Fibroblast of lung (primary cell): ENCODE measurements at regions not wholly inside any gene's neighbourhood (a gene's known extent, or its start where the extent isn't known, plus 50 kb on each side); places are given as distances from the start of the nearest gene placed in this dataset.

Experiments used
- DNase-seq, 2 donors: peaks; one replicate each; pipeline versions ENCODE4 v3.0.0 to v3.0.0-alpha.2; 2010; ENCODE audit warnings: low read depth in 2 of 2
- H2AFZ ChIP-seq: 2 replicates; pipeline ENCODE4 v1.5.1; 2012; ENCODE audit warnings: low read length, control low read depth, inconsistent platforms
- H3K27ac ChIP-seq: 2 replicates; pipeline ENCODE4 v1.5.1; 2011; ENCODE audit warnings: low read length, control low read depth; ENCODE audit not compliant: insufficient read depth
- H3K27me3 ChIP-seq: 2 replicates; pipeline ENCODE4 v1.5.1; 2011; ENCODE audit warnings: mild to moderate bottlenecking, low read length; ENCODE audit not compliant: control insufficient read depth, insufficient read depth
- H3K36me3 ChIP-seq: 2 replicates; pipeline ENCODE4 v1.5.1; 2011; ENCODE audit warnings: low read length; ENCODE audit not compliant: control insufficient read depth, insufficient read depth
- H3K4me1 ChIP-seq: 2 replicates; pipeline ENCODE4 v1.5.1; 2011; ENCODE audit warnings: low read length; ENCODE audit not compliant: control insufficient read depth, insufficient read depth; ENCODE audit errors: extremely low read depth
- H3K4me2 ChIP-seq: 2 replicates; pipeline ENCODE4 v1.5.1; 2011; ENCODE audit warnings: low read length, control low read depth; ENCODE audit not compliant: insufficient read depth; ENCODE audit errors: extremely low read depth
- H3K4me3 ChIP-seq, 4 experiments: fragments of 200-600 bp in 1 of 4; sonication (generic) in 1 of 4; replicated peaks in 1 of 4; 2 replicates each; pipeline ENCODE4 v1.5.1; 2011 to 2016; ENCODE audit warnings: low read length in 4 of 4, low read depth in 3 of 4, mild to moderate bottlenecking in 3 of 4, control low read depth in 2 of 4, inconsistent platforms in 1 of 4, mixed read lengths in 1 of 4; ENCODE audit not compliant: insufficient read depth in 1 of 4; ENCODE audit errors: control extremely low read depth in 1 of 4
- H3K79me2 ChIP-seq: 2 replicates; pipeline ENCODE4 v1.5.1; 2012; ENCODE audit warnings: mild to moderate bottlenecking, low read length, inconsistent platforms; ENCODE audit not compliant: control insufficient read depth, insufficient read depth
- H3K9ac ChIP-seq: 2 replicates; pipeline ENCODE4 v1.5.1; 2011; ENCODE audit warnings: mild to moderate bottlenecking, low read length, control low read depth; ENCODE audit not compliant: insufficient read depth
- H3K9me3 ChIP-seq: 2 replicates; pipeline ENCODE4 v1.5.1; 2012; ENCODE audit warnings: low read depth, low read length; ENCODE audit not compliant: control insufficient read depth, insufficient read depth
- H4K20me1 ChIP-seq: 2 replicates; pipeline ENCODE4 v1.5.1; 2011; ENCODE audit warnings: low read length; ENCODE audit not compliant: control insufficient read depth, insufficient read depth; ENCODE audit errors: extremely low read depth
- CTCF ChIP-seq, 2 donors: IDR thresholded peaks in 1 of 2; conservative IDR thresholded peaks in 1 of 2; 1 replicate in 1 of 2; 2 replicates in 1 of 2; pipeline ENCODE4 v1.5.1; 2011 to 2012; ENCODE audit warnings: low read length in 2 of 2, control low read depth in 1 of 2, inconsistent platforms in 1 of 2, low read depth in 1 of 2, mild to moderate bottlenecking in 1 of 2
- EZH2 ChIP-seq: IDR thresholded peaks from 2 replicates; pipeline ENCODE4 v1.5.1; 2012; ENCODE audit warnings: low read length, control low read depth, mild to moderate bottlenecking; ENCODE audit errors: missing control alignments

- no peak for DNase-seq
- Histone ChIP-seq H3K9me3 (no peaks in the 10 kb centered on the region), H2AFZ (no peak overlapping the region), H3K27ac (no peak overlapping the region), H3K4me1 (no peaks in the 10 kb centered on the region), H3K9ac (no peak overlapping the region), H3K4me3 (no peak overlapping the region), H3K36me3 (no peaks in the 10 kb centered on the region), H3K4me2 (no peak overlapping the region), H4K20me1 (no peaks in the 10 kb centered on the region), H3K27me3 (no peaks in the 10 kb centered on the region), H3K79me2 (no peaks in the 10 kb centered on the region)
- TF ChIP-seq CTCF (conservative IDR thresholded peaks at IDR 0.05 in 1 of 2, IDR thresholded peaks at IDR 0.05 in 1 of 2; ENCODE audit: low read depth in 1 of 2, low read length in 2 of 2) (no peak), EZH2 (no peak)
These were observed 418.4 kb downstream of the GASK1B start for GRCh38 chr4:157754410-157754809.

- Histone ChIP-seq H3K9me3 (no peaks in the 10 kb centered on the region), H3K36me3 (no peaks in the 10 kb centered on the region), H3K4me2 (no peak overlapping the region), H3K27ac (no peak overlapping the region), H3K4me1 (no peaks in the 10 kb centered on the region), H3K27me3 (no peaks in the 10 kb centered on the region), H3K79me2 (no peaks in the 10 kb centered on the region), H4K20me1 (no peaks in the 10 kb centered on the region), H3K9ac (no peak overlapping the region), H2AFZ (no peak overlapping the region), H3K4me3 (no peak overlapping the region)
- no peak for DNase-seq
- TF ChIP-seq CTCF (conservative IDR thresholded peaks at IDR 0.05 in 1 of 2, IDR thresholded peaks at IDR 0.05 in 1 of 2; ENCODE audit: low read depth in 1 of 2, low read length in 2 of 2) (no peak), EZH2 (no peak)
These were observed 421.2 kb downstream of the GASK1B start for GRCh38 chr4:157751631-157752030.

GRCh38 chr4:157741642-157742041 is 431.2 kb downstream of the GASK1B start:
- no peak overlapping the region for H3K4me2 ChIP-seq
- peak in 1 of 2 donors; percentile 34 for DNase-seq
- no peaks in the 10 kb centered on the region for H3K36me3 ChIP-seq
- no peak overlapping the region for H3K4me3 ChIP-seq
- no peak overlapping the region for H3K27ac ChIP-seq
- H3K9ac ChIP-seq = no peak overlapping the region
- H3K27me3 ChIP-seq = no peaks in the 10 kb centered on the region
- H3K4me1 ChIP-seq = no peaks in the 10 kb centered on the region
- TF ChIP-seq EZH2 (no peak), CTCF (conservative IDR thresholded peaks at IDR 0.05 in 1 of 2, IDR thresholded peaks at IDR 0.05 in 1 of 2; ENCODE audit: low read depth in 1 of 2, low read length in 2 of 2) (no peak)
- no peaks in the 10 kb centered on the region for H3K79me2 ChIP-seq
- no peaks in the 10 kb centered on the region for H4K20me1 ChIP-seq
- no peak overlapping the region for H2AFZ ChIP-seq
- H3K9me3 ChIP-seq = no peaks in the 10 kb centered on the region
